CD4-positive, alpha-beta T cell (primary cell): ENCODE measurements at regions not wholly inside any gene's neighbourhood (a gene's known extent, or its start where the extent isn't known, plus 50 kb on each side); places are given as distances from the start of the nearest gene placed in this dataset.

ENCODE experiments used
- ATAC-seq: fragments of 200-7000 bp; cut with Tn5 transposase; one replicate; pipeline ENCODE4 v1.10.0; 2022; ENCODE audit warnings: mild to moderate bottlenecking; ENCODE audit not compliant: poor library complexity
- CTCF ChIA-PET: fragments of 350-600 bp; sonication (Branson Sonifier 250); formaldehyde crosslinking; loops from one replicate; lab custom pipeline; 2021; ENCODE audit warnings: antibody characterized with exemption, inconsistent platforms; lab: Charles Lee
- POLR2A ChIA-PET: fragments of 350-600 bp; sonication (Branson Sonifier 250); formaldehyde crosslinking; loops from one replicate; lab custom pipeline; 2021; ENCODE audit warnings: antibody characterized with exemption, inconsistent platforms; lab: Charles Lee
- DNase-seq, 14 experiments: peaks; one replicate each; pipeline ENCODE4 v3.0.0-alpha.2; 2013 to 2020; ENCODE audit warnings: mixed read lengths in 2 of 14
- H3K27ac ChIP-seq, 2 donors: one replicate each; pipeline versions ENCODE4 v1.5.1 to v1.7.0; 2013; ENCODE audit warnings: low read length in 2 of 2, low read depth in 1 of 2, mild to moderate bottlenecking in 1 of 2
- H3K27me3 ChIP-seq, 2 experiments: 1 replicate in 1 of 2; 2 replicates in 1 of 2; pipeline versions ENCODE4 v1.6.1 to v1.7.0; 2013; ENCODE audit warnings: low read length in 2 of 2, control low read depth in 1 of 2, mild to moderate bottlenecking in 1 of 2, moderate library complexity in 1 of 2; ENCODE audit not compliant: insufficient read depth in 2 of 2, control insufficient read depth in 1 of 2
- H3K36me3 ChIP-seq: one replicate; pipeline ENCODE4 v1.6.1; 2013; ENCODE audit warnings: low read length, control low read depth; ENCODE audit not compliant: insufficient read depth
- H3K4me1 ChIP-seq: one replicate; pipeline ENCODE4 v1.6.1; 2013; ENCODE audit warnings: low read length, control low read depth; ENCODE audit not compliant: insufficient read depth
- H3K4me3 ChIP-seq: one replicate; pipeline ENCODE4 v1.5.1; 2013; ENCODE audit warnings: mild to moderate bottlenecking, low read length, moderate library complexity
- H3K9me3 ChIP-seq, 2 experiments: 1 replicate in 1 of 2; 2 replicates in 1 of 2; pipeline versions ENCODE4 v1.6.1 to v1.7.0; 2013; ENCODE audit warnings: low read length in 2 of 2, mild to moderate bottlenecking in 2 of 2, control low read depth in 1 of 2, moderate library complexity in 1 of 2; ENCODE audit not compliant: control insufficient read depth in 1 of 2, insufficient read depth in 1 of 2
- H3K27ac Mint-ChIP-seq: one replicate; pipeline ENCODE4 v1.8.0; 2020; ENCODE audit warnings: mixed read lengths
- H3K27me3 Mint-ChIP-seq: one replicate; pipeline ENCODE4 v1.8.0; 2021; ENCODE audit warnings: mixed read lengths
- H3K36me3 Mint-ChIP-seq: one replicate; pipeline ENCODE4 v1.8.0; 2021; ENCODE audit warnings: low read depth, mixed read lengths
- H3K4me1 Mint-ChIP-seq: one replicate; pipeline ENCODE4 v1.8.0; 2021; ENCODE audit warnings: low read depth, mixed read lengths
- H3K4me3 Mint-ChIP-seq: one replicate; pipeline ENCODE4 v1.8.0; 2020; ENCODE audit warnings: mild to moderate bottlenecking, mixed read lengths
- H3K9me3 Mint-ChIP-seq: one replicate; pipeline ENCODE4 v1.8.0; 2020; ENCODE audit warnings: mixed read lengths
- intact Hi-C, 2 experiments: fragments of 100-400 bp; cut with DNase I in 1 of 2; cut with micrococcal nuclease in 1 of 2; formaldehyde crosslinking; loops; one replicate each; pipeline versions ENCODE4 v1.15.1 to v1.9.0; 2023 to 2025; cut with DNase I, micrococcal nuclease
- TF ChIP-seq, protein P1 (sequence below): fragments of 200-600 bp; IDR thresholded peaks from one replicate; pipeline ENCODE4 v1.8.0; 2022; ENCODE audit warnings: antibody characterized with exemption, mild to moderate bottlenecking

GRCh38 chr2:117644403-117644802 lies 170.1 kb upstream of the DDX18 start:
- ChIA-PET POLR2A (no interaction called here), CTCF (no interaction called here)
- no peak overlapping the region for H3K27ac ChIP-seq
- H3K4me3 ChIP-seq, result no peak overlapping the region
- intact Hi-C loops, result no loop called here
- no peaks in the 10 kb centered on the region for H3K4me1 ChIP-seq
- no peaks in the 10 kb centered on the region for H3K9me3 ChIP-seq
- no peaks in the 10 kb centered on the region for H3K36me3 ChIP-seq
- Mint-ChIP-seq H3K4me3 (no peak overlapping the region), H3K9me3 (peaks cover 4% of the 10 kb centered on the region), H3K27me3 (no peaks in the 10 kb centered on the region), H3K36me3 (no peaks in the 10 kb centered on the region), H3K4me1 (no peaks in the 10 kb centered on the region), H3K27ac (no peak overlapping the region)
- ATAC-seq (no peak), DNase-seq (no peak)
- no peaks in the 10 kb centered on the region for H3K27me3 ChIP-seq
- TF ChIP-seq, protein P1, sequence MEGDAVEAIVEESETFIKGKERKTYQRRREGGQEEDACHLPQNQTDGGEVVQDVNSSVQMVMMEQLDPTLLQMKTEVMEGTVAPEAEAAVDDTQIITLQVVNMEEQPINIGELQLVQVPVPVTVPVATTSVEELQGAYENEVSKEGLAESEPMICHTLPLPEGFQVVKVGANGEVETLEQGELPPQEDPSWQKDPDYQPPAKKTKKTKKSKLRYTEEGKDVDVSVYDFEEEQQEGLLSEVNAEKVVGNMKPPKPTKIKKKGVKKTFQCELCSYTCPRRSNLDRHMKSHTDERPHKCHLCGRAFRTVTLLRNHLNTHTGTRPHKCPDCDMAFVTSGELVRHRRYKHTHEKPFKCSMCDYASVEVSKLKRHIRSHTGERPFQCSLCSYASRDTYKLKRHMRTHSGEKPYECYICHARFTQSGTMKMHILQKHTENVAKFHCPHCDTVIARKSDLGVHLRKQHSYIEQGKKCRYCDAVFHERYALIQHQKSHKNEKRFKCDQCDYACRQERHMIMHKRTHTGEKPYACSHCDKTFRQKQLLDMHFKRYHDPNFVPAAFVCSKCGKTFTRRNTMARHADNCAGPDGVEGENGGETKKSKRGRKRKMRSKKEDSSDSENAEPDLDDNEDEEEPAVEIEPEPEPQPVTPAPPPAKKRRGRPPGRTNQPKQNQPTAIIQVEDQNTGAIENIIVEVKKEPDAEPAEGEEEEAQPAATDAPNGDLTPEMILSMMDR, result no peak

DNA sequence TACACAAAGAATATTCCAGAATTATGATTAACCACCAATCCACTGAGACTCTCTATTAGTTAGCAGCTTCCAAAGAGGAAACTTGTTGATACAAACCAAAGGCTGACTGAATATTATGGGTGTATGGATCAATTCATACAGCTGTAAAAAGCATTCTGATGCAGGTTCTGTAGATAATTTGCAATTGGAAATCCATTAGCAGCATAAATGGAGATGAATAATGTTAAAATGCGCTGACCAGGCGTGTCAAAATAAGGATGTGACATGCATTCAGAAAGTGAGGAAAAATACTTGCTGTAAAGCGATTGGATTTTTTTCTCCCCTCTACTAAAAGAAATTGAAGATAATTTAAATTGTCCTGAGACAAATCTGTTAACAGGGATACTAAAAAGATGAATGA lies 169.0 kb upstream of the DDX18 start:
- Histone ChIP-seq H3K4me1 (no peaks in the 10 kb centered on the region), H3K9me3 (no peaks in the 10 kb centered on the region), H3K27ac (no peak overlapping the region), H3K4me3 (no peak overlapping the region), H3K36me3 (no peaks in the 10 kb centered on the region), H3K27me3 (no peaks in the 10 kb centered on the region)
- Mint-ChIP-seq H3K27me3 (no peaks in the 10 kb centered on the region), H3K4me1 (no peaks in the 10 kb centered on the region), H3K9me3 (peaks cover 4% of the 10 kb centered on the region), H3K27ac (no peak overlapping the region), H3K4me3 (no peak overlapping the region), H3K36me3 (no peaks in the 10 kb centered on the region)
- TF ChIP-seq, protein P1, result no peak
- ATAC-seq (no peak), DNase-seq (no peak)
- CTCF ChIA-PET, result no interaction called here
- POLR2A ChIA-PET, result no interaction called here
- intact Hi-C loops, result no loop called here

GRCh38 chr2:117646099-117646498 lies 168.4 kb upstream of the DDX18 start:
- H3K27ac ChIP-seq, result no peak overlapping the region
- H3K9me3 ChIP-seq, result no peaks in the 10 kb centered on the region
- no peaks in the 10 kb centered on the region for H3K4me1 Mint-ChIP-seq
- no peak for DNase-seq
- ChIA-PET POLR2A (no interaction called here), CTCF (no interaction called here)
- TF ChIP-seq, protein P1, result no peak
- H3K36me3 ChIP-seq, result no peaks in the 10 kb centered on the region
- no peak overlapping the region for H3K27ac Mint-ChIP-seq
- no peak overlapping the region for H3K4me3 Mint-ChIP-seq
- peaks cover 4% of the 10 kb centered on the region for H3K9me3 Mint-ChIP-seq
- H3K27me3 Mint-ChIP-seq, result no peaks in the 10 kb centered on the region
- no peaks in the 10 kb centered on the region for H3K36me3 Mint-ChIP-seq
- ATAC-seq, result no peak
- H3K27me3 ChIP-seq, result no peaks in the 10 kb centered on the region
- H3K4me3 ChIP-seq, result no peak overlapping the region
- intact Hi-C loops, result no loop called here
- H3K4me1 ChIP-seq, result no peaks in the 10 kb centered on the region
